ENCODE measurements at regions not wholly inside any gene's neighbourhood (a gene's known extent, or its start where the extent isn't known, plus 50 kb on each side); places are given as distances from the start of the nearest gene placed in this dataset.
A peak's percentile ranks its signal among the peaks of the same experiment; 100 is the strongest.

- DNase-seq (ENCODE audit: low read depth, low spot score), result no peak
These were observed 145.1 kb downstream of the LYPLAL1 start for GRCh38 chr1:219318826-219319225.

GRCh38 chr1:219317762-219318353 is 144.2 kb downstream of the LYPLAL1 start:
- no peak for DNase-seq (ENCODE audit: low read depth, low spot score)

GRCh38 chr1:219316066-219316465 is 142.4 kb downstream of the LYPLAL1 start:
- DNase-seq (ENCODE audit: low read depth, low spot score), result no peak

- DNase-seq (ENCODE audit: low read depth, low spot score), result no peak
These were observed 140.3 kb downstream of the LYPLAL1 start for GRCh38 chr1:219313961-219314360.

GRCh38 chr1:219312967-219313366 is 139.3 kb downstream of the LYPLAL1 start:
- DNase-seq (ENCODE audit: low read depth, low spot score), result peak; percentile 70

- peak; percentile 81 for DNase-seq (ENCODE audit: low read depth, low spot score)
These were observed 136.6 kb downstream of the LYPLAL1 start for GRCh38 chr1:219310181-219310728.

- no peak for DNase-seq (ENCODE audit: low read depth, low spot score)
These were observed 134.7 kb downstream of the LYPLAL1 start for GRCh38 chr1:219308367-219308766.

- peak; percentile 93 for DNase-seq (ENCODE audit: low read depth, low spot score)
These were observed 130.8 kb downstream of the LYPLAL1 start for GRCh38 chr1:219304227-219305226.

- peak; percentile 13 for DNase-seq (ENCODE audit: low read depth, low spot score)
These were observed 129.0 kb downstream of the LYPLAL1 start for GRCh38 chr1:219302697-219303096.

- peak; percentile 35 for DNase-seq (ENCODE audit: low read depth, low spot score)
These were observed 125.7 kb downstream of the LYPLAL1 start for GRCh38 chr1:219299420-219299819.

GRCh38 chr1:219298571-219299148 is 125.0 kb downstream of the LYPLAL1 start:
- peak; percentile 78 for DNase-seq (ENCODE audit: low read depth, low spot score)

- DNase-seq (ENCODE audit: low read depth, low spot score), result peak; percentile 74
These were observed 123.0 kb downstream of the LYPLAL1 start for GRCh38 chr1:219296430-219297355.

GRCh38 chr1:219294251-219294650 is 120.6 kb downstream of the LYPLAL1 start:
- no peak for DNase-seq (ENCODE audit: low read depth, low spot score)

GRCh38 chr1:219293410-219293809 is 119.7 kb downstream of the LYPLAL1 start:
- no peak for DNase-seq (ENCODE audit: low read depth, low spot score)

GRCh38 chr1:219292999-219293398 is 119.3 kb downstream of the LYPLAL1 start:
- DNase-seq (ENCODE audit: low read depth, low spot score), result no peak

GRCh38 chr1:219292341-219292740 is 118.7 kb downstream of the LYPLAL1 start:
- no peak for DNase-seq (ENCODE audit: low read depth, low spot score)

- DNase-seq (ENCODE audit: low read depth, low spot score), result no peak
These were observed 115.5 kb downstream of the LYPLAL1 start for GRCh38 chr1:219289171-219289570.

- no peak for DNase-seq (ENCODE audit: low read depth, low spot score)
These were observed 109.9 kb downstream of the LYPLAL1 start for GRCh38 chr1:219283541-219283940.

GRCh38 chr1:219281831-219282230 is 108.2 kb downstream of the LYPLAL1 start:
- DNase-seq (ENCODE audit: low read depth, low spot score), result no peak

GRCh38 chr1:219279017-219279770 is 105.5 kb downstream of the LYPLAL1 start:
- peak; percentile 46 for DNase-seq (ENCODE audit: low read depth, low spot score)
